ENCODE measurements at regions not wholly inside any gene's neighbourhood (a gene's known extent, or its start where the extent isn't known, plus 50 kb on each side); places are given as distances from the start of the nearest gene placed in this dataset.

GRCh38 chr3:73273341-73273740 is 211.9 kb downstream of the EBLN2 start:
- H3K4me2 ChIP-seq (ENCODE audit: low read depth, low read length) = no peak overlapping the region
- H3K14ac ChIP-seq (replicated peaks; ENCODE audit: low read depth, low read length) = no peak overlapping the region
- no peaks in the 10 kb centered on the region for H4K20me1 ChIP-seq (ENCODE audit: insufficient read depth, low read length)
- no peak overlapping the region for H3K23ac ChIP-seq (ENCODE audit: low read depth, low read length)
- no peak overlapping the region for H3K27ac ChIP-seq (ENCODE audit: insufficient read depth, low read length)
- in situ Hi-C loops (cut with MboI; ENCODE audit: low sequenced_read_pairs) (loop anchor here (25.0 kb wide), 1 partner anchor 89 kb away; no protein-coding TSS in a partner anchor), dilution Hi-C loops (cut with HindIII; ENCODE audit: low sequenced_read_pairs, unreplicated experiment) (no loop called here), intact Hi-C loops (cut with micrococcal nuclease) (no loop called here)
- no peak overlapping the region for H2AK5ac ChIP-seq (ENCODE audit: low read depth, low read length)
- CTCF ChIA-PET = no interaction called here
- H3K4me3 ChIP-seq (ENCODE audit: insufficient read depth, low read depth, low read length) = no peak overlapping the region
- no peaks in the 10 kb centered on the region for H3K27me3 ChIP-seq (ENCODE audit: control insufficient read depth, insufficient read depth, low read length)
- H2BK5ac ChIP-seq (ENCODE audit: low read depth, low read length, poor library complexity, severe bottlenecking) = no peak overlapping the region
- no peak overlapping the region for H2BK120ac ChIP-seq (ENCODE audit: low read depth, low read length)
- WGBS, 2 experiments (ENCODE audit: extremely low coverage in 2 of 2, insufficient read length in 1 of 2) = no CpG with 5 or more reads among the region's 4 CpGs
- no peak overlapping the region for H4K91ac ChIP-seq (ENCODE audit: insufficient read depth, low read depth, low read length)
- no peaks in the 10 kb centered on the region for H3K79me1 ChIP-seq (ENCODE audit: low read depth in 1 of 2, low read length in 2 of 2)
- no peak overlapping the region for H3K56ac ChIP-seq (ENCODE audit: extremely low read depth, insufficient read depth, low read length)
- H3K9me3 ChIP-seq (ENCODE audit: control insufficient read depth, insufficient read depth, low read length) = no peaks in the 10 kb centered on the region
- H2AK9ac ChIP-seq (replicated peaks; ENCODE audit: low read depth, low read length, poor library complexity) = no peak overlapping the region
- H2AFZ ChIP-seq (replicated peaks; ENCODE audit: low read length, poor library complexity) = no peak overlapping the region
- H4K5ac ChIP-seq (ENCODE audit: low read depth, low read length) = no peak overlapping the region
- H3K9ac ChIP-seq (ENCODE audit: low read depth, low read length) = no peak overlapping the region
- no peaks in the 10 kb centered on the region for H3K9me1 ChIP-seq (ENCODE audit: insufficient read depth, low read length)
- H3K4ac ChIP-seq (ENCODE audit: low read depth, low read length) = no peak overlapping the region
- no peak overlapping the region for H4K8ac ChIP-seq (ENCODE audit: low read depth in 2 of 2, low read length in 2 of 2)
- no peak overlapping the region for H2BK20ac ChIP-seq (ENCODE audit: low read depth, low read length)
- H2BK15ac ChIP-seq (ENCODE audit: low read depth, low read length) = no peak overlapping the region
- no peak for DNase-seq
- no peak overlapping the region for H3K18ac ChIP-seq (ENCODE audit: low read depth, low read length)
- TF ChIP-seq MAFK (IDR thresholded peaks at IDR 0.05; ENCODE audit: low read depth, low read length) = no peak
- no peak for TF ChIP-seq POLR2A (IDR thresholded peaks at IDR 0.05; ENCODE audit: low read depth, low read length)
- no peak for TF ChIP-seq NFE2L2 (IDR thresholded peaks at IDR 0.05; ENCODE audit: low read depth, low read length)
- no peak for TF ChIP-seq MXI1 (IDR thresholded peaks at IDR 0.05; ENCODE audit: borderline replicate concordance, low read depth, low read length)
- TF ChIP-seq MAZ (IDR thresholded peaks at IDR 0.05; ENCODE audit: borderline replicate concordance, low read depth, low read length) = no peak
- TF ChIP-seq RAD21 (IDR thresholded peaks at IDR 0.05; ENCODE audit: low read length) = no peak
- no peak for TF ChIP-seq CTCF (conservative IDR thresholded peaks at IDR 0.05; ENCODE audit: low read depth, low read length)
- TF ChIP-seq SMC3 (IDR thresholded peaks at IDR 0.05; ENCODE audit: low read depth, low read length) = no peak
- no peak for TF ChIP-seq ELK1 (IDR thresholded peaks at IDR 0.05; ENCODE audit: borderline replicate concordance, low read depth, low read length)
- TF ChIP-seq BHLHE40 (IDR thresholded peaks at IDR 0.05; ENCODE audit: low read depth, low read length) = no peak
- no peak for TF ChIP-seq RCOR1 (IDR thresholded peaks at IDR 0.05; ENCODE audit: insufficient replicate concordance, low read length)
- TF ChIP-seq CHD1 (IDR thresholded peaks at IDR 0.05; ENCODE audit: low read depth, low read length) = no peak
- no peak for TF ChIP-seq RFX5 (IDR thresholded peaks at IDR 0.05; ENCODE audit: low read depth, low read length)
- TF ChIP-seq USF2 (IDR thresholded peaks at IDR 0.05; ENCODE audit: low read depth, low read length) = no peak
- no peak for TF ChIP-seq FOS (IDR thresholded peaks at IDR 0.05; ENCODE audit: low read depth, low read length)
- no peak for TF ChIP-seq CEBPB (IDR thresholded peaks at IDR 0.05; ENCODE audit: low read depth, low read length)
- no peaks in the 10 kb centered on the region for H3K36me3 ChIP-seq (ENCODE audit: control insufficient read depth, insufficient read depth, low read length)
- H3K4me1 ChIP-seq (ENCODE audit: control insufficient read depth, insufficient read depth, low read length) = no peaks in the 10 kb centered on the region
- ATAC-seq (ENCODE audit: low read depth) = no peak
- no TSS peak for BruUV-seq (replicated peaks)
- POLR2A ChIA-PET (ENCODE audit: unreplicated experiment) = no interaction called here
